Uterus (tissue), 3 donors: ENCODE measurements at regions not wholly inside any gene's neighbourhood (a gene's known extent, or its start where the extent isn't known, plus 50 kb on each side); places are given as distances from the start of the nearest gene placed in this dataset.
"Not testable (repeated sequence)": the region's sequence is repeated elsewhere in the genome, so short reads cannot be mapped to it uniquely, and the experiment has no call there.

ENCODE experiments used
- DNase-seq, 2 donors: peaks; one replicate each; pipeline ENCODE4 v3.0.0-alpha.2; 2019 to 2020
- H3K27ac ChIP-seq, 2 donors: fragments of 200-600 bp; sonication (generic); 1 replicate in 1 of 2; 2 replicates in 1 of 2; pipeline ENCODE4 v1.5.1; 2016 to 2018
- H3K27me3 ChIP-seq, 2 donors: fragments of 200-600 bp; sonication (generic); one replicate each; pipeline ENCODE4 v1.5.1; 2018 to 2019; ENCODE audit warnings: control low read depth in 1 of 2
- H3K36me3 ChIP-seq, 2 donors: fragments of 200-600 bp; sonication (generic); one replicate each; pipeline ENCODE4 v1.5.1; 2019; ENCODE audit warnings: control low read depth in 1 of 2
- H3K4me1 ChIP-seq, 2 donors: fragments of 200-600 bp; sonication (generic); one replicate each; pipeline ENCODE4 v1.5.1; 2018 to 2019; ENCODE audit warnings: control low read depth in 1 of 2
- H3K4me3 ChIP-seq, 2 donors: fragments of 200-600 bp; sonication (generic); 1 replicate in 1 of 2; 2 replicates in 1 of 2; pipeline ENCODE4 v1.5.1; 2018 to 2019; ENCODE audit warnings: mild to moderate bottlenecking in 1 of 2
- H3K9me3 ChIP-seq, 2 donors: fragments of 200-600 bp; sonication (generic); one replicate each; pipeline ENCODE4 v1.5.1; 2019; ENCODE audit warnings: control low read depth in 1 of 2
- POLR2A ChIP-seq, 2 donors: fragments of 450-650 bp; IDR thresholded peaks; one replicate each; pipeline ENCODE4 v1.6.1; 2016; ENCODE audit warnings: antibody characterized with exemption in 2 of 2, mild to moderate bottlenecking in 1 of 2, moderate library complexity in 1 of 2
- intact Hi-C: fragments of 100-400 bp; cut with DNase I; formaldehyde crosslinking; loops from one replicate; pipeline ENCODE4 v1.15.1; 2023; ENCODE audit warnings: low total_unique reads
- TF ChIP-seq, protein P1 (sequence below), 4 experiments: fragments of 200-600 bp in 2 of 4; fragments of 450-650 bp in 2 of 4; sonication (generic) in 2 of 4; IDR thresholded peaks; one replicate each; pipeline ENCODE4 v1.5.1; 2016 to 2019; ENCODE audit warnings: antibody characterized with exemption in 4 of 4, mild to moderate bottlenecking in 2 of 4, moderate library complexity in 1 of 4
- donor health status: DM: yes; HTN: yes; CAD: no.

DNA sequence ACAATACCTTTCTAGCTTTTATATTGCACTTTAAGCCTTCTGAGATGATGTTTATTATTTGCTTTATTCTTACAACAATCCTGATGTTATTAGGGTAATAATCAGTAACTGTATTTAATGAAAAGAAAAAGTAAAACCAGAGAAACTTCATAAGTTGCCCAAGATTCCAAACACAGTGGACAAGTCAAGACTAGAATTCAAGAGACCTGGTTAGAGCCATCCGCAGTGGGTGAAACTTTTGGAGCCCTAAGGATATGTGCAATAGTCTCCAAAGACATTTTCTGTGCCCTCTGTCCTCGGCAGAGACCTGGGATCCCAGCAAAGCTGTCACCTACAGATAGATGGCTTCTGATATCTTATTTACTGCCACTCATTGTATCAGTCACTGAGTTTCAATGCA lies 106.8 kb upstream of the DPT start:
- Histone ChIP-seq H3K4me3 (no peak overlapping the region), H3K27ac (no peak overlapping the region), H3K4me1 (no peaks in the 10 kb centered on the region), H3K36me3 (no peaks in the 10 kb centered on the region), H3K27me3 (no peaks in the 10 kb centered on the region), H3K9me3 (no peaks in the 10 kb centered on the region)
- no peak for TF ChIP-seq POLR2A (IDR thresholded peaks at IDR 0.05)
- TF ChIP-seq, protein P1, sequence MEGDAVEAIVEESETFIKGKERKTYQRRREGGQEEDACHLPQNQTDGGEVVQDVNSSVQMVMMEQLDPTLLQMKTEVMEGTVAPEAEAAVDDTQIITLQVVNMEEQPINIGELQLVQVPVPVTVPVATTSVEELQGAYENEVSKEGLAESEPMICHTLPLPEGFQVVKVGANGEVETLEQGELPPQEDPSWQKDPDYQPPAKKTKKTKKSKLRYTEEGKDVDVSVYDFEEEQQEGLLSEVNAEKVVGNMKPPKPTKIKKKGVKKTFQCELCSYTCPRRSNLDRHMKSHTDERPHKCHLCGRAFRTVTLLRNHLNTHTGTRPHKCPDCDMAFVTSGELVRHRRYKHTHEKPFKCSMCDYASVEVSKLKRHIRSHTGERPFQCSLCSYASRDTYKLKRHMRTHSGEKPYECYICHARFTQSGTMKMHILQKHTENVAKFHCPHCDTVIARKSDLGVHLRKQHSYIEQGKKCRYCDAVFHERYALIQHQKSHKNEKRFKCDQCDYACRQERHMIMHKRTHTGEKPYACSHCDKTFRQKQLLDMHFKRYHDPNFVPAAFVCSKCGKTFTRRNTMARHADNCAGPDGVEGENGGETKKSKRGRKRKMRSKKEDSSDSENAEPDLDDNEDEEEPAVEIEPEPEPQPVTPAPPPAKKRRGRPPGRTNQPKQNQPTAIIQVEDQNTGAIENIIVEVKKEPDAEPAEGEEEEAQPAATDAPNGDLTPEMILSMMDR (IDR thresholded peaks at IDR 0.05) = no peak
- intact Hi-C loops = no loop called here
- no peak for DNase-seq

- TF ChIP-seq, protein P1 (IDR thresholded peaks at IDR 0.05) = no peak
- TF ChIP-seq POLR2A (IDR thresholded peaks at IDR 0.05) = no peak
- no peak for DNase-seq
- Histone ChIP-seq H3K27ac (no peak overlapping the region), H3K9me3 (no peaks in the 10 kb centered on the region), H3K27me3 (no peaks in the 10 kb centered on the region), H3K4me1 (no peaks in the 10 kb centered on the region), H3K4me3 (no peak overlapping the region), H3K36me3 (no peaks in the 10 kb centered on the region)
- intact Hi-C loops = no loop called here
Measured at GRCh38 chr1:168836469-168836868, 107.5 kb upstream of the DPT start.

GRCh38 chr1:168837230-168837629 lies 108.2 kb upstream of the DPT start:
- H3K27me3 ChIP-seq, intact Hi-C loops, H3K9me3 ChIP-seq, H3K4me3 ChIP-seq, DNase-seq, H3K27ac ChIP-seq, H3K4me1 ChIP-seq, H3K36me3 ChIP-seq: not testable (repeated sequence)

GRCh38 chr1:168842306-168842705 lies 113.3 kb upstream of the DPT start:
- Histone ChIP-seq H3K4me1 (no peaks in the 10 kb centered on the region), H3K27ac (no peak overlapping the region), H3K4me3 (no peak overlapping the region), H3K27me3 (no peaks in the 10 kb centered on the region), H3K9me3 (no peaks in the 10 kb centered on the region), H3K36me3 (no peaks in the 10 kb centered on the region)
- intact Hi-C loops = no loop called here
- DNase-seq = no peak
- no peak for TF ChIP-seq POLR2A (IDR thresholded peaks at IDR 0.05)
- TF ChIP-seq, protein P1 (IDR thresholded peaks at IDR 0.05) = no peak

DNA sequence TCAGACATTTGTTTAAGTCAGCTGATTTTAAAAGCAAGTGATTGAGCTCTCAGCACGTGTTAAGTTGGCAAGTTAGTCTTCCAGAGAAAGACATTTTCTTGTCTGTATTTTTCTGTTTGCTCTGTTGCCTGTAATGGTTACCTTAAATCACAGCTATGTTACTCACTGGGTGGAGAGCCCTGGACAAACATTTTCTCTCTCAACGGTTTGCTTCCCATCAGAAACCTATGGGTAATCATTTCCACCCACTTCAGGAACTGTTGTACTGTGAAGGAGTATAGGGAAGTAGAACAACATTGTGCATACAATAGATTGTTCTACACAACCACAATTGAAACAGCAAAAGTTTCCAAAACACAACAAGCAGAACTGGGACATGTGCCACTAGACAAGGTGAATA lies 113.9 kb upstream of the DPT start:
- intact Hi-C loops = no loop called here
- Histone ChIP-seq H3K36me3 (no peaks in the 10 kb centered on the region), H3K27ac (no peak overlapping the region), H3K27me3 (no peaks in the 10 kb centered on the region), H3K9me3 (no peaks in the 10 kb centered on the region), H3K4me1 (no peaks in the 10 kb centered on the region), H3K4me3 (no peak overlapping the region)
- DNase-seq = no peak
- TF ChIP-seq POLR2A (IDR thresholded peaks at IDR 0.05) = no peak
- TF ChIP-seq, protein P1 (IDR thresholded peaks at IDR 0.05) = no peak

GRCh38 chr1:168843401-168843800 lies 114.4 kb upstream of the DPT start:
- Histone ChIP-seq H3K9me3 (no peaks in the 10 kb centered on the region), H3K36me3 (no peaks in the 10 kb centered on the region), H3K4me1 (no peaks in the 10 kb centered on the region), H3K4me3 (no peak overlapping the region), H3K27me3 (no peaks in the 10 kb centered on the region), H3K27ac (no peak overlapping the region)
- DNase-seq = no peak
- no peak for TF ChIP-seq POLR2A (IDR thresholded peaks at IDR 0.05)
- TF ChIP-seq, protein P1 (IDR thresholded peaks at IDR 0.05) = no peak
- intact Hi-C loops = no loop called here
